ENCODE measurements at regions not wholly inside any gene's neighbourhood (a gene's known extent, or its start where the extent isn't known, plus 50 kb on each side); places are given as distances from the start of the nearest gene placed in this dataset.

- H3K4me1 ChIP-seq (ENCODE audit: control insufficient read depth in 3 of 3, insufficient read depth in 3 of 3, low read length in 3 of 3), result no peaks in the 10 kb centered on the region
- no peaks in the 10 kb centered on the region for H3K36me3 ChIP-seq (ENCODE audit: control insufficient read depth in 3 of 3, insufficient read depth in 3 of 3, low read length in 3 of 3)
- H3K9ac ChIP-seq (ENCODE audit: low read depth in 1 of 3, low read length in 3 of 3), result no peak overlapping the region
- H3K27me3 ChIP-seq (ENCODE audit: control insufficient read depth in 3 of 3, insufficient read depth in 3 of 3, low read length in 3 of 3), result no peaks in the 10 kb centered on the region
- H3K9me3 ChIP-seq (ENCODE audit: control insufficient read depth in 3 of 3, low read length in 3 of 3), result no peaks in the 10 kb centered on the region
- H3K27ac ChIP-seq (ENCODE audit: low read depth, low read length), result no peak overlapping the region
- no peak overlapping the region for H3K4me3 ChIP-seq (ENCODE audit: low read length in 3 of 3)
These were observed 82.6 kb upstream of the RAP2B start for GRCh38 chr3:153079386-153079785.

- H3K4me1 ChIP-seq (ENCODE audit: control insufficient read depth in 3 of 3, insufficient read depth in 3 of 3, low read length in 3 of 3), result no peaks in the 10 kb centered on the region
- H3K27ac ChIP-seq (ENCODE audit: low read depth, low read length), result no peak overlapping the region
- no peak overlapping the region for H3K4me3 ChIP-seq (ENCODE audit: low read length in 3 of 3)
- no peak overlapping the region for H3K9ac ChIP-seq (ENCODE audit: low read depth in 1 of 3, low read length in 3 of 3)
- H3K36me3 ChIP-seq (ENCODE audit: control insufficient read depth in 3 of 3, insufficient read depth in 3 of 3, low read length in 3 of 3), result no peaks in the 10 kb centered on the region
- no peaks in the 10 kb centered on the region for H3K9me3 ChIP-seq (ENCODE audit: control insufficient read depth in 3 of 3, low read length in 3 of 3)
- no peaks in the 10 kb centered on the region for H3K27me3 ChIP-seq (ENCODE audit: control insufficient read depth in 3 of 3, insufficient read depth in 3 of 3, low read length in 3 of 3)
These were observed 81.2 kb upstream of the RAP2B start for GRCh38 chr3:153080778-153081240.

GRCh38 chr3:153084431-153084830 is 77.6 kb upstream of the RAP2B start:
- Histone ChIP-seq H3K27ac (ENCODE audit: low read depth, low read length) (no peak overlapping the region), H3K4me3 (ENCODE audit: low read length in 3 of 3) (no peak overlapping the region), H3K36me3 (ENCODE audit: control insufficient read depth in 3 of 3, insufficient read depth in 3 of 3, low read length in 3 of 3) (no peaks in the 10 kb centered on the region), H3K9ac (ENCODE audit: low read depth in 1 of 3, low read length in 3 of 3) (no peak overlapping the region), H3K4me1 (ENCODE audit: control insufficient read depth in 3 of 3, insufficient read depth in 3 of 3, low read length in 3 of 3) (no peaks in the 10 kb centered on the region), H3K27me3 (ENCODE audit: control insufficient read depth in 3 of 3, insufficient read depth in 3 of 3, low read length in 3 of 3) (no peaks in the 10 kb centered on the region), H3K9me3 (ENCODE audit: control insufficient read depth in 3 of 3, low read length in 3 of 3) (no peaks in the 10 kb centered on the region)

- no peak overlapping the region for H3K27ac ChIP-seq (ENCODE audit: low read depth, low read length)
- H3K9ac ChIP-seq (ENCODE audit: low read depth in 1 of 3, low read length in 3 of 3), result no peak overlapping the region
- H3K4me1 ChIP-seq (ENCODE audit: control insufficient read depth in 3 of 3, insufficient read depth in 3 of 3, low read length in 3 of 3), result no peaks in the 10 kb centered on the region
- no peaks in the 10 kb centered on the region for H3K36me3 ChIP-seq (ENCODE audit: control insufficient read depth in 3 of 3, insufficient read depth in 3 of 3, low read length in 3 of 3)
- no peaks in the 10 kb centered on the region for H3K9me3 ChIP-seq (ENCODE audit: control insufficient read depth in 3 of 3, low read length in 3 of 3)
- H3K27me3 ChIP-seq (ENCODE audit: control insufficient read depth in 3 of 3, insufficient read depth in 3 of 3, low read length in 3 of 3), result no peaks in the 10 kb centered on the region
- no peak overlapping the region for H3K4me3 ChIP-seq (ENCODE audit: low read length in 3 of 3)
These were observed 74.1 kb upstream of the RAP2B start for GRCh38 chr3:153087595-153088566.

GRCh38 chr3:153089620-153090019 is 72.4 kb upstream of the RAP2B start:
- no peaks in the 10 kb centered on the region for H3K27me3 ChIP-seq (ENCODE audit: control insufficient read depth in 3 of 3, insufficient read depth in 3 of 3, low read length in 3 of 3)
- H3K27ac ChIP-seq (ENCODE audit: low read depth, low read length), result no peak overlapping the region
- no peaks in the 10 kb centered on the region for H3K9me3 ChIP-seq (ENCODE audit: control insufficient read depth in 3 of 3, low read length in 3 of 3)
- no peak overlapping the region for H3K4me3 ChIP-seq (ENCODE audit: low read length in 3 of 3)
- H3K36me3 ChIP-seq (ENCODE audit: control insufficient read depth in 3 of 3, insufficient read depth in 3 of 3, low read length in 3 of 3), result no peaks in the 10 kb centered on the region
- H3K4me1 ChIP-seq (ENCODE audit: control insufficient read depth in 3 of 3, insufficient read depth in 3 of 3, low read length in 3 of 3), result no peaks in the 10 kb centered on the region
- no peak overlapping the region for H3K9ac ChIP-seq (ENCODE audit: low read depth in 1 of 3, low read length in 3 of 3)

- Histone ChIP-seq H3K4me1 (ENCODE audit: control insufficient read depth in 3 of 3, insufficient read depth in 3 of 3, low read length in 3 of 3) (no peaks in the 10 kb centered on the region), H3K9me3 (ENCODE audit: control insufficient read depth in 3 of 3, low read length in 3 of 3) (no peaks in the 10 kb centered on the region), H3K27me3 (ENCODE audit: control insufficient read depth in 3 of 3, insufficient read depth in 3 of 3, low read length in 3 of 3) (no peaks in the 10 kb centered on the region), H3K9ac (ENCODE audit: low read depth in 1 of 3, low read length in 3 of 3) (no peak overlapping the region), H3K36me3 (ENCODE audit: control insufficient read depth in 3 of 3, insufficient read depth in 3 of 3, low read length in 3 of 3) (no peaks in the 10 kb centered on the region), H3K27ac (ENCODE audit: low read depth, low read length) (no peak overlapping the region), H3K4me3 (ENCODE audit: low read length in 3 of 3) (no peak overlapping the region)
These were observed 71.1 kb upstream of the RAP2B start for GRCh38 chr3:153090973-153091372.

GRCh38 chr3:153093629-153094028 is 68.4 kb upstream of the RAP2B start:
- Histone ChIP-seq H3K27me3 (ENCODE audit: control insufficient read depth in 3 of 3, insufficient read depth in 3 of 3, low read length in 3 of 3) (no peaks in the 10 kb centered on the region), H3K9me3 (ENCODE audit: control insufficient read depth in 3 of 3, low read length in 3 of 3) (no peaks in the 10 kb centered on the region), H3K9ac (ENCODE audit: low read depth in 1 of 3, low read length in 3 of 3) (no peak overlapping the region), H3K4me1 (ENCODE audit: control insufficient read depth in 3 of 3, insufficient read depth in 3 of 3, low read length in 3 of 3) (no peaks in the 10 kb centered on the region), H3K27ac (ENCODE audit: low read depth, low read length) (no peak overlapping the region), H3K36me3 (ENCODE audit: control insufficient read depth in 3 of 3, insufficient read depth in 3 of 3, low read length in 3 of 3) (no peaks in the 10 kb centered on the region), H3K4me3 (ENCODE audit: low read length in 3 of 3) (no peak overlapping the region)

- H3K9me3 ChIP-seq (ENCODE audit: control insufficient read depth in 3 of 3, low read length in 3 of 3), result no peaks in the 10 kb centered on the region
- no peak overlapping the region for H3K27ac ChIP-seq (ENCODE audit: low read depth, low read length)
These were observed 67.6 kb upstream of the RAP2B start for GRCh38 chr3:153094386-153094785.

GRCh38 chr3:153095441-153095840 is 66.6 kb upstream of the RAP2B start:
- H3K36me3 ChIP-seq (ENCODE audit: control insufficient read depth in 3 of 3, insufficient read depth in 3 of 3, low read length in 3 of 3), result no peaks in the 10 kb centered on the region
- no peaks in the 10 kb centered on the region for H3K27me3 ChIP-seq (ENCODE audit: control insufficient read depth in 3 of 3, insufficient read depth in 3 of 3, low read length in 3 of 3)
- H3K9ac ChIP-seq (ENCODE audit: low read depth in 1 of 3, low read length in 3 of 3), result no peak overlapping the region
- no peak overlapping the region for H3K27ac ChIP-seq (ENCODE audit: low read depth, low read length)
- no peaks in the 10 kb centered on the region for H3K9me3 ChIP-seq (ENCODE audit: control insufficient read depth in 3 of 3, low read length in 3 of 3)
- no peaks in the 10 kb centered on the region for H3K4me1 ChIP-seq (ENCODE audit: control insufficient read depth in 3 of 3, insufficient read depth in 3 of 3, low read length in 3 of 3)
- H3K4me3 ChIP-seq (ENCODE audit: low read length in 3 of 3), result no peak overlapping the region

More at GRCh38 chr3:153094386-153094785, 67.6 kb upstream of the RAP2B start:
- H3K9ac ChIP-seq (ENCODE audit: low read depth in 1 of 3, low read length in 3 of 3), result no peak overlapping the region
- H3K27me3 ChIP-seq (ENCODE audit: control insufficient read depth in 3 of 3, insufficient read depth in 3 of 3, low read length in 3 of 3), result no peaks in the 10 kb centered on the region
- no peaks in the 10 kb centered on the region for H3K4me1 ChIP-seq (ENCODE audit: control insufficient read depth in 3 of 3, insufficient read depth in 3 of 3, low read length in 3 of 3)
- H3K36me3 ChIP-seq (ENCODE audit: control insufficient read depth in 3 of 3, insufficient read depth in 3 of 3, low read length in 3 of 3), result no peaks in the 10 kb centered on the region
- H3K4me3 ChIP-seq (ENCODE audit: low read length in 3 of 3), result no peak overlapping the region

- Histone ChIP-seq H3K27ac (ENCODE audit: low read depth, low read length) (no peak overlapping the region), H3K4me1 (ENCODE audit: control insufficient read depth in 3 of 3, insufficient read depth in 3 of 3, low read length in 3 of 3) (no peaks in the 10 kb centered on the region), H3K9ac (ENCODE audit: low read depth in 1 of 3, low read length in 3 of 3) (no peak overlapping the region), H3K4me3 (ENCODE audit: low read length in 3 of 3) (no peak overlapping the region), H3K36me3 (ENCODE audit: control insufficient read depth in 3 of 3, insufficient read depth in 3 of 3, low read length in 3 of 3) (no peaks in the 10 kb centered on the region), H3K27me3 (ENCODE audit: control insufficient read depth in 3 of 3, insufficient read depth in 3 of 3, low read length in 3 of 3) (no peaks in the 10 kb centered on the region), H3K9me3 (ENCODE audit: control insufficient read depth in 3 of 3, low read length in 3 of 3) (no peaks in the 10 kb centered on the region)
These were observed 65.3 kb upstream of the RAP2B start for GRCh38 chr3:153096731-153097131.

All from skeletal muscle tissue (tissue), 3 donors.